HG03521 (cell line): ENCODE measurements at regions not wholly inside any gene's neighbourhood (a gene's known extent, or its start where the extent isn't known, plus 50 kb on each side); places are given as distances from the start of the nearest gene placed in this dataset.
"Not testable (repeated sequence)": the region's sequence is repeated elsewhere in the genome, so short reads cannot be mapped to it uniquely, and the experiment has no call there.

Experiments used
- ATAC-seq: cut with Tn5 transposase; IDR thresholded peaks from one replicate; pipeline ENCODE4 v1.9.1; 2021; ENCODE audit warnings: mild to moderate bottlenecking, moderate library complexity; ENCODE audit not compliant: unreplicated experiment

GRCh38 chr12:127822809-127823411 is 444.1 kb upstream of the TMEM132C start:
- ATAC-seq = no peak

GRCh38 chr12:127823801-127824200 is 443.2 kb upstream of the TMEM132C start:
- no peak for ATAC-seq

- no peak for ATAC-seq
Observed at GRCh38 chr12:127829281-127830064, 437.5 kb upstream of the TMEM132C start.

GRCh38 chr12:127830065-127830460 is 436.9 kb upstream of the TMEM132C start:
- no peak for ATAC-seq

GRCh38 chr12:127830730-127831129 is 436.2 kb upstream of the TMEM132C start:
- ATAC-seq = no peak

GRCh38 chr12:127832172-127832571 is 434.8 kb upstream of the TMEM132C start:
- no peak for ATAC-seq

- not testable (repeated sequence) for ATAC-seq
Observed at GRCh38 chr12:127836802-127837201, 430.2 kb upstream of the TMEM132C start.

- no peak for ATAC-seq
Observed at GRCh38 chr12:127857661-127858060, 409.3 kb upstream of the TMEM132C start.

GRCh38 chr12:127860536-127860935 is 406.4 kb upstream of the TMEM132C start:
- no peak for ATAC-seq

- ATAC-seq = no peak
Observed at GRCh38 chr12:127861406-127861805, 405.6 kb upstream of the TMEM132C start.

- no peak for ATAC-seq
Observed at GRCh38 chr12:127873306-127873705, 393.7 kb upstream of the TMEM132C start.

- ATAC-seq = no peak
Observed at GRCh38 chr12:127881371-127882140, 385.4 kb upstream of the TMEM132C start.

GRCh38 chr12:127883013-127883412 is 384.0 kb upstream of the TMEM132C start:
- ATAC-seq = no peak

GRCh38 chr12:127885954-127886750 is 380.8 kb upstream of the TMEM132C start:
- no peak for ATAC-seq

- no peak for ATAC-seq
Observed at GRCh38 chr12:127886827-127887226, 380.1 kb upstream of the TMEM132C start.

- ATAC-seq = no peak
Observed at GRCh38 chr12:127888943-127889719, 377.8 kb upstream of the TMEM132C start.

- no peak for ATAC-seq
Observed at GRCh38 chr12:127893895-127894609, 372.9 kb upstream of the TMEM132C start.

- no peak for ATAC-seq
Observed at GRCh38 chr12:127896661-127897060, 370.3 kb upstream of the TMEM132C start.

GRCh38 chr12:127898616-127899015 is 368.4 kb upstream of the TMEM132C start:
- ATAC-seq = no peak

GRCh38 chr12:127899971-127900370 is 367.0 kb upstream of the TMEM132C start:
- ATAC-seq = no peak
